ENCODE measurements at regions not wholly inside any gene's neighbourhood (a gene's known extent, or its start where the extent isn't known, plus 50 kb on each side); places are given as distances from the start of the nearest gene placed in this dataset.

DNA sequence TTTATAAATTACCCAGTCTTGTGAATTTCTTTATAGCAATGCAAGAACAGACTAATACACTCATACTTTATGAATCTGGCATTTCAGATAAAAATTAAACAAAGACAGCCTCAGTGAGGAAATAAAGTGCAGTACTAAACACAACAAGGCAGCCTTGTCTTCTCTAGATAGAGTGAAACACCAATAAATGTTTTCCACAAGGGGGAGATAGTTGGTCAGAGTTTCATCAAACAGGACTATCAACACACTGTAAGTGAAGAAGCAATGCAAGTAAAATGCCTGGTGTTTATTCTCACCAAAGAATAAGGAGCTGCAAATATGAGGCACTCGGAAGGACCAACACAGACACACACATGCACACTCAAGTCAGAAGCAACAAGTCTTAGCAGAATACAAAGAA lies 62.8 kb downstream of the FAM9B start:
- no peak overlapping the region for H3K27ac ChIP-seq (ENCODE audit: low read length)
- no peaks in the 10 kb centered on the region; the same call in 1 of the 2 replicates for H3K9me3 ChIP-seq (ENCODE audit: low read length)
- H3K9ac ChIP-seq (ENCODE audit: low read length): no peak overlapping the region
- H4K20me1 ChIP-seq (ENCODE audit: insufficient read depth, low read depth, low read length): no peaks in the 10 kb centered on the region
- H3K79me2 ChIP-seq (ENCODE audit: low read length): no peaks in the 10 kb centered on the region
- no peaks in the 10 kb centered on the region for H3K27me3 ChIP-seq (ENCODE audit: low read length)
- no peaks in the 10 kb centered on the region for H3K9me2 ChIP-seq (replicated peaks; ENCODE audit: insufficient read depth, low read length)
- H3K4me1 ChIP-seq (ENCODE audit: low read length): no peaks in the 10 kb centered on the region
- no peaks in the 10 kb centered on the region for H3K36me3 ChIP-seq (ENCODE audit: insufficient read depth, low read length)
- H3K4me3 ChIP-seq (ENCODE audit: low read length): no peak overlapping the region
- no peak overlapping the region for H3K4me2 ChIP-seq (ENCODE audit: low read depth, low read length, poor library complexity, severe bottlenecking)
- DNase-seq: peak; percentile 70
- H2AFZ ChIP-seq (ENCODE audit: low read length): no peak overlapping the region

DNA sequence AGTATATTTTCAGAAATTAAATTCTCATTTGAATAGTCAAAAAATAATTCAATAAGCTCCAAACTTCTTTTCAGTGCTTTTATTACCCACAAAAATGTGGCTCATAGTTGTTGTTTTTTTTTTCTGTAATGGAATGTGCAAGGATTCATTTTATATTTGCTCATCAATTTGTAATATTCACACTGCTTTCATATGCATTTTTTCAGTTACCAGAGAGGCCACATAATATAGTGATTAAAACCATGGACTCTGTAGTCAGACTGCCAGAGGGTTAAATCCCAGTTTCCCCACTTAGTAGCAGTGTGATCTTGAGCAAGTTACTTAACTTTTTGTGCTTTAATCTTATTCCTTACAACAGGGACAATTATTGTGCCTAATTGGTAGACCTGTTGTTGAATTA lies 64.5 kb downstream of the FAM9B start:
- no peaks in the 10 kb centered on the region for H3K79me2 ChIP-seq (ENCODE audit: low read length)
- no peaks in the 10 kb centered on the region for H3K9me2 ChIP-seq (replicated peaks; ENCODE audit: insufficient read depth, low read length)
- H3K9ac ChIP-seq (ENCODE audit: low read length): no peak overlapping the region
- no peaks in the 10 kb centered on the region for H3K36me3 ChIP-seq (ENCODE audit: insufficient read depth, low read length)
- no peaks in the 10 kb centered on the region; the same call in 1 of the 2 replicates for H3K9me3 ChIP-seq (ENCODE audit: low read length)
- no peak overlapping the region for H3K27ac ChIP-seq (ENCODE audit: low read length)
- no peaks in the 10 kb centered on the region for H4K20me1 ChIP-seq (ENCODE audit: insufficient read depth, low read depth, low read length)
- H3K4me2 ChIP-seq (ENCODE audit: low read depth, low read length, poor library complexity, severe bottlenecking): no peak overlapping the region
- no peaks in the 10 kb centered on the region for H3K27me3 ChIP-seq (ENCODE audit: low read length)
- H2AFZ ChIP-seq (ENCODE audit: low read length): no peak overlapping the region
- H3K4me3 ChIP-seq (ENCODE audit: low read length): no peak overlapping the region
- H3K4me1 ChIP-seq (ENCODE audit: low read length): no peaks in the 10 kb centered on the region
- no peak for DNase-seq

DNA sequence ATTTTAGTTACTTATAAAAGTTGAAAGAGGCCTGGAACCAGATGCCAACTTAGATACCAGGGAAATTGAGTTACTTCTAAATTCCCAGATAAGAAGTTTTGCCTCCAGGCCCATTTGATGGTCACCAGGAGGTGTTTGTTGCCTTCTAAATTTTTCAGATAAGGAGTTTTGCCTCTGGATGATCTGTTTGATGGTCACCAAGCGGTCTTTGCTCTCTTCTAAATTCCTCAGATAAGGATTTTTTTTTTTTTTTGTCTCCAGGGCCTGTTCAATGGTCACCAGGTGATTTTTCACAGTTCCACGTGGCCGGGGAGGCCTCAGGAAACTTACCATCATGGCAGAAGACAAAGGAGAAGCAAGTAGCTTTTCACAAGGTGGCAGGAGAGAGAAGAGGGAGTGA lies 66.5 kb downstream of the FAM9B start:
- Histone ChIP-seq H3K36me3 (ENCODE audit: insufficient read depth, low read length) (no peaks in the 10 kb centered on the region), H2AFZ (ENCODE audit: low read length) (no peak overlapping the region), H3K27ac (ENCODE audit: low read length) (no peak overlapping the region), H3K4me2 (ENCODE audit: low read depth, low read length, poor library complexity, severe bottlenecking) (no peak overlapping the region), H4K20me1 (ENCODE audit: insufficient read depth, low read depth, low read length) (no peaks in the 10 kb centered on the region), H3K79me2 (ENCODE audit: low read length) (no peaks in the 10 kb centered on the region), H3K9ac (ENCODE audit: low read length) (no peak overlapping the region), H3K9me3 (ENCODE audit: low read length) (no peaks in the 10 kb centered on the region; the same call in 1 of the 2 replicates), H3K4me1 (ENCODE audit: low read length) (no peaks in the 10 kb centered on the region), H3K4me3 (ENCODE audit: low read length) (no peak overlapping the region), H3K27me3 (ENCODE audit: low read length) (no peaks in the 10 kb centered on the region), H3K9me2 (replicated peaks; ENCODE audit: insufficient read depth, low read length) (no peaks in the 10 kb centered on the region; the same call in 1 of the 2 replicates)
- DNase-seq: no peak

DNA sequence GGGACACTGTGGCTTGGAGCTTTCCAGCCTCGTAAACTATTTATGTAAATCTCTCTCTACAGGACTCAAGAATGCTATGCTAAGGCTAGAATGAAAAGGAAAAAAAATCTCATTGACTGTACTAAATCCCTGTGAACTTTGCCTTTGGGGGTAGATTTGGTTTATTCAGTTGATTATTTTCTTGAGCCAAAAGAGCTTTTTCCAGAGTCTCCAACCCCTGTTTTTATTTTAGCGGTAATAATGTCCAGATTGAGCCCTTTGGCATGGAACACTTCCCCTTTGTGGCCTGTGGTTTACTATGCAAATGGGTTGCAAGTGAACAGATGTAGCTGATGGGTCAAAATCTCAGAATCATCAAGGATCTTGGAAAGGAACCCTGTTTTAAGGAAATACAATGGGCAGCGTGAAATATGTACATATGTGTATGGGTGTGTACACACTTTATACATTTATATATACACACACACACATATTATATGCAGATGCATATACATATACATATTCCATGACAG lies 72.9 kb downstream of the FAM9B start:
- no peaks in the 10 kb centered on the region for H3K79me2 ChIP-seq (ENCODE audit: low read length)
- H3K4me3 ChIP-seq (ENCODE audit: low read length): no peak overlapping the region
- H3K9me3 ChIP-seq (ENCODE audit: low read length): no peaks in the 10 kb centered on the region
- H3K36me3 ChIP-seq (ENCODE audit: insufficient read depth, low read length): no peaks in the 10 kb centered on the region
- no peak overlapping the region for H2AFZ ChIP-seq (ENCODE audit: low read length)
- H3K9ac ChIP-seq (ENCODE audit: low read length): no peak overlapping the region
- no peak overlapping the region for H3K4me2 ChIP-seq (ENCODE audit: low read depth, low read length, poor library complexity, severe bottlenecking)
- H3K27ac ChIP-seq (ENCODE audit: low read length): no peak overlapping the region
- no peak for DNase-seq
- H3K4me1 ChIP-seq (ENCODE audit: low read length): no peaks in the 10 kb centered on the region
- no peaks in the 10 kb centered on the region for H3K27me3 ChIP-seq (ENCODE audit: low read length)
- no peaks in the 10 kb centered on the region; the same call in 1 of the 2 replicates for H3K9me2 ChIP-seq (replicated peaks; ENCODE audit: insufficient read depth, low read length)
- no peaks in the 10 kb centered on the region for H4K20me1 ChIP-seq (ENCODE audit: insufficient read depth, low read depth, low read length)

DNA sequence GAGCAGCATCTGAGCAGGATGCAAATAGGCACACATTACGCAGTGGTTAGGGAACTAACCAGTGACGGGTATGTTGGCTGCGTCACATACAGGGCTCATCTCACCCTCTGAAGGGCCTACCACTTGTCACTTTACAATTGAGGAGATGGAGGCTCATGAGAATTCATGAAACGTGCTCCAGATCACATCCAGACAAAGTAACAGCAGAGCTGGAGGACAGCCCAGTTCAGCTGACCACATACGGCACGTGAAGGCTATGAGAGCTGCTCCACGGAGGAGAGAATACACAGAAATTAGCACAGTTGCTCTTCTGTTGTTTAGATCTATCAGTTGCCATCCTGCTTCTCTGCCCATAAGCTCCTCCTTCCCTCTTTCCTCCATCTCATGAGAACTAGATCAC lies 78.4 kb downstream of the FAM9B start:
- no peak for DNase-seq
- H2AFZ ChIP-seq (ENCODE audit: low read length): no peak overlapping the region
- H3K27ac ChIP-seq (ENCODE audit: low read length): no peak overlapping the region
- no peaks in the 10 kb centered on the region for H3K27me3 ChIP-seq (ENCODE audit: low read length)
- H3K9me2 ChIP-seq (replicated peaks; ENCODE audit: insufficient read depth, low read length): no peaks in the 10 kb centered on the region
- no peaks in the 10 kb centered on the region for H3K9me3 ChIP-seq (ENCODE audit: low read length)
- H3K79me2 ChIP-seq (ENCODE audit: low read length): no peaks in the 10 kb centered on the region
- H3K4me2 ChIP-seq (ENCODE audit: low read depth, low read length, poor library complexity, severe bottlenecking): no peak overlapping the region
- no peak overlapping the region for H3K4me3 ChIP-seq (ENCODE audit: low read length)
- H3K9ac ChIP-seq (ENCODE audit: low read length): no peak overlapping the region
- no peaks in the 10 kb centered on the region for H3K36me3 ChIP-seq (ENCODE audit: insufficient read depth, low read length)
- no peaks in the 10 kb centered on the region for H3K4me1 ChIP-seq (ENCODE audit: low read length)
- no peaks in the 10 kb centered on the region for H4K20me1 ChIP-seq (ENCODE audit: insufficient read depth, low read depth, low read length)

DNA sequence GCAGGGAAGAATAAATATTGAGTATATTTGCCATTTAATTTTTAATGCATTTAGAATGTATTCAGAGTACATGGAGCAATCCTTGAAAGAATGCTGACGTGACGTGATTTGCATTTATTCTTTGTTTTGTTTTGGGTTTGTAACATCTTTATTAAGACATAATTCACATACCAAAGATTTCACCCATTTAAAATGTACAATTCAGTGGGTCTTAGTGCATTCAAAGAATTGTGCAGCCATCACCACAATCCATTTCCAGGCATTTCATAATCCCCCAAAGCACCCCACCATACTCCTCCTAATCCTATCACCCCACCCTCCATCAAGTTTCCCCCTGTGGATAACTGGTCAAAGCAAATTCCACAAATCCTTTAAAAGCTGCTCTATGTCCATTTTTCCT lies 87.4 kb downstream of the FAM9B start:
- Histone ChIP-seq H3K79me2 (ENCODE audit: low read length) (no peaks in the 10 kb centered on the region), H3K36me3 (ENCODE audit: insufficient read depth, low read length) (no peaks in the 10 kb centered on the region), H3K9me3 (ENCODE audit: low read length) (no peaks in the 10 kb centered on the region), H3K27me3 (ENCODE audit: low read length) (no peaks in the 10 kb centered on the region), H3K4me3 (ENCODE audit: low read length) (no peak overlapping the region), H3K4me2 (ENCODE audit: low read depth, low read length, poor library complexity, severe bottlenecking) (no peak overlapping the region), H4K20me1 (ENCODE audit: insufficient read depth, low read depth, low read length) (no peaks in the 10 kb centered on the region), H3K27ac (ENCODE audit: low read length) (no peak overlapping the region), H3K9ac (ENCODE audit: low read length) (no peak overlapping the region), H2AFZ (ENCODE audit: low read length) (no peak overlapping the region), H3K9me2 (replicated peaks; ENCODE audit: insufficient read depth, low read length) (no peaks in the 10 kb centered on the region), H3K4me1 (ENCODE audit: low read length) (no peaks in the 10 kb centered on the region)
- DNase-seq: no peak

DNA sequence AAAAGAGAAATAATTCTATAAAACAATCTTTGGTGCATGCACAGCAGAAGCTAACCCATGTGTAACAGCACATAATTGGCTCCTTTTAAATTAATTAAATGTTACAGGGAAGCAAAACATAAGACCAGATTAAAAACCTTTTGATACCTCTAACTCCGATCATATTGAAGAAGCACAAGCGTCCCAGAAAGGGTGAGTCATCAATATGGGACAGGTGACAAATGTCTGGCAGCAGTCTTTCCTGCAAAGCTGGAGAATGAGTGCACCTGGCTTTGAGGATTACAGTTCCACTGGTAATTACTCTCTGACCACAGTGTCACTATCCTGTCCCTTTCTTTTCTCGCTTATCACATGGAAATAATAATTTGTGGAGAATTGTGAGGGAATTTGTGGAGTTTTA lies 94.6 kb downstream of the FAM9B start:
- Histone ChIP-seq H3K4me1 (ENCODE audit: low read length) (no peaks in the 10 kb centered on the region), H3K9ac (ENCODE audit: low read length) (no peak overlapping the region), H3K4me2 (ENCODE audit: low read depth, low read length, poor library complexity, severe bottlenecking) (no peak overlapping the region), H3K27me3 (ENCODE audit: low read length) (no peaks in the 10 kb centered on the region), H3K36me3 (ENCODE audit: insufficient read depth, low read length) (no peaks in the 10 kb centered on the region), H3K4me3 (ENCODE audit: low read length) (no peak overlapping the region), H3K27ac (ENCODE audit: low read length) (no peak overlapping the region), H3K9me2 (replicated peaks; ENCODE audit: insufficient read depth, low read length) (no peaks in the 10 kb centered on the region), H2AFZ (ENCODE audit: low read length) (no peak overlapping the region), H3K9me3 (ENCODE audit: low read length) (no peaks in the 10 kb centered on the region), H3K79me2 (ENCODE audit: low read length) (no peaks in the 10 kb centered on the region), H4K20me1 (ENCODE audit: insufficient read depth, low read depth, low read length) (no peaks in the 10 kb centered on the region)
- no peak for DNase-seq

DNA sequence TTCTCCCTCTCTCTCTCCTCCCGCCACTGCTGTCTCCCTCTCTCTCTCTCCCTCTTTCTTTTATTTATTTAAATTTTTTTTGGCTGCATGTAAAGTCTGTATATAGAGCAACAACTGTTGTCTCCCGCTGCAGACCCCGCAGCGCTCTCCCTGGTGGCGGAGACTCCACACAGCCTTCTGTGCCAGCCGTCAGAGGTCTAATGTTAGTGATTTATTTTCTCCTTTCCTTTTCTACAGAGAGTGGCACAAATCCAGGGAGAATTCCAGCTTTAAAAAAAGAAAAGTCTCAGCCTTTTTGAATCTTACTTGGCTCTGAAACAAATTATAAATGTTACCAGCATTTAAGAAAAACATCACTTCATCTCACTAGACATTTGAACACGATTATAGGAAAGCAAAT lies 106.2 kb downstream of the FAM9B start:
- no peaks in the 10 kb centered on the region for H3K9me2 ChIP-seq (replicated peaks; ENCODE audit: insufficient read depth, low read length)
- H3K36me3 ChIP-seq (ENCODE audit: insufficient read depth, low read length): no peaks in the 10 kb centered on the region
- H3K79me2 ChIP-seq (ENCODE audit: low read length): no peaks in the 10 kb centered on the region
- H3K27ac ChIP-seq (ENCODE audit: low read length): no peak overlapping the region
- H3K4me2 ChIP-seq (ENCODE audit: low read depth, low read length, poor library complexity, severe bottlenecking): no peak overlapping the region
- H2AFZ ChIP-seq (ENCODE audit: low read length): no peak overlapping the region
- no peaks in the 10 kb centered on the region for H3K27me3 ChIP-seq (ENCODE audit: low read length)
- no peak overlapping the region for H3K9ac ChIP-seq (ENCODE audit: low read length)
- no peaks in the 10 kb centered on the region for H3K9me3 ChIP-seq (ENCODE audit: low read length)
- no peaks in the 10 kb centered on the region for H3K4me1 ChIP-seq (ENCODE audit: low read length)
- no peak for DNase-seq
- no peak overlapping the region for H3K4me3 ChIP-seq (ENCODE audit: low read length)
- H4K20me1 ChIP-seq (ENCODE audit: insufficient read depth, low read depth, low read length): no peaks in the 10 kb centered on the region
